ENCODE measurements at regions not wholly inside any gene's neighbourhood (a gene's known extent, or its start where the extent isn't known, plus 50 kb on each side); places are given as distances from the start of the nearest gene placed in this dataset.

- no peak overlapping the region for H4K8ac ChIP-seq (replicated peaks; ENCODE audit: insufficient read length, low read depth, low read length)
- H3K14ac ChIP-seq (ENCODE audit: insufficient read depth, low read length) = no peak overlapping the region
- Mint-ChIP-seq H3K27ac (peak overlapping the region in 1 of 3 experiments; percentile 20; a peak in 1 of 7 replicates), H3K9me3 (no peaks in the 10 kb centered on the region; a peak in 1 of 5 replicates), H3K4me1 (peaks cover 8 to 9% of the 10 kb centered on the region in 2 experiments; a peak in 3 of 4 replicates), H3K27me3 (ENCODE audit: low read depth) (no peaks in the 10 kb centered on the region; the same call in 1 of the 2 replicates), H3K36me3 (ENCODE audit: insufficient read depth in 1 of 3, low read depth in 3 of 3) (no peaks in the 10 kb centered on the region), H3K4me3 (no peak overlapping the region)
- no peak overlapping the region for H3K9ac ChIP-seq (ENCODE audit: extremely low read depth, insufficient read length, low read length)
- H2AK5ac ChIP-seq (ENCODE audit: insufficient read length, low read length) = no peak overlapping the region
- WGBS (ENCODE audit: extremely low coverage, insufficient read length, low lambda C conversion rate) = no CpG with 5 or more reads among the region's 3 CpGs
- no peak overlapping the region for H3T11ph ChIP-seq (ENCODE audit: low read length)
- H2BK5ac ChIP-seq (ENCODE audit: insufficient read length, low read length) = no peak overlapping the region
- H2BK12ac ChIP-seq (ENCODE audit: insufficient read length, low read depth, low read length) = no peak overlapping the region
- no peaks in the 10 kb centered on the region for H3K23me2 ChIP-seq (ENCODE audit: insufficient read length, low read depth, low read length, poor library complexity, severe bottlenecking)
- no peak overlapping the region for H2AFZ ChIP-seq (ENCODE audit: low read length)
- no peaks in the 10 kb centered on the region for H3K79me1 ChIP-seq (ENCODE audit: insufficient read depth, low read depth, low read length, poor library complexity, severe bottlenecking)
- H4K5ac ChIP-seq (ENCODE audit: insufficient read length, low read depth, low read length) = no peak overlapping the region
- TF ChIP-seq CTCF (conservative IDR thresholded peaks at IDR 0.05) = no peak
- no peaks in the 10 kb centered on the region for H3K4me1 ChIP-seq (ENCODE audit: insufficient read depth, low read length)
- no peaks in the 10 kb centered on the region for H3K27me3 ChIP-seq (ENCODE audit: insufficient read depth, low read length)
- no peak overlapping the region for H3K27ac ChIP-seq (ENCODE audit: insufficient read length, low read depth, low read length)
- H3K4me2 ChIP-seq (ENCODE audit: insufficient read depth, insufficient read length, low read length) = no peak overlapping the region
- H4K91ac ChIP-seq (ENCODE audit: insufficient read length, low read depth, low read length) = no peak overlapping the region
- peaks cover 2% of the 10 kb centered on the region for H4K20me1 ChIP-seq (ENCODE audit: control insufficient read depth, insufficient read depth, insufficient read length)
- H3K18ac ChIP-seq (ENCODE audit: insufficient read length, low read depth, low read length) = no peak overlapping the region
- no peak for DNase-seq
- no peak overlapping the region for H2BK20ac ChIP-seq (ENCODE audit: low read depth, low read length, poor library complexity, severe bottlenecking)
- no peaks in the 10 kb centered on the region for H3K9me3 ChIP-seq (ENCODE audit: control insufficient read depth, low read depth, low read length)
- no peak overlapping the region for H3K56ac ChIP-seq (ENCODE audit: insufficient read length, low read depth, low read length)
- H2BK15ac ChIP-seq (ENCODE audit: low read depth, low read length) = no peak overlapping the region
- no peaks in the 10 kb centered on the region for H3K79me2 ChIP-seq (ENCODE audit: insufficient read depth, low read length)
- no peak overlapping the region for H3K4ac ChIP-seq (ENCODE audit: low read depth, low read length)
- no peak overlapping the region for H3K23ac ChIP-seq (ENCODE audit: insufficient read length, low read depth, low read length)
- H2BK120ac ChIP-seq (ENCODE audit: low read depth, low read length, poor library complexity, severe bottlenecking) = no peak overlapping the region
Observed at GRCh38 chr9:108631496-108632285, 224.1 kb downstream of the ACTL7B start.
